Heart right ventricle (tissue), 16 donors: ENCODE measurements at regions not wholly inside any gene's neighbourhood (a gene's known extent, or its start where the extent isn't known, plus 50 kb on each side); places are given as distances from the start of the nearest gene placed in this dataset.
"Not testable (repeated sequence)": the region's sequence is repeated elsewhere in the genome, so short reads cannot be mapped to it uniquely, and the experiment has no call there.

ENCODE experiments used
- ATAC-seq, 8 donors: fragments of 200-7000 bp; cut with Tn5 transposase; one replicate each; pipeline ENCODE4 v1.9.1; 2020; ENCODE audit warnings: mild to moderate bottlenecking in 8 of 8, moderate library complexity in 8 of 8, moderate number of reproducible peaks in 1 of 8
- DNase-seq, 2 donors: peaks; one replicate each; pipeline ENCODE4 v3.0.0-alpha.2; 2020
- H3K27ac ChIP-seq, 10 donors: fragments of 200-600 bp; sonication (generic) in 2 of 10; one replicate each; pipeline versions ENCODE4 v1.5.0 to v1.8.0; 2020 to 2022; ENCODE audit warnings: mild to moderate bottlenecking in 3 of 10
- H3K27me3 ChIP-seq, 7 donors: fragments of 200-600 bp; one replicate each; pipeline ENCODE4 v1.8.0; 2021 to 2022; ENCODE audit warnings: mild to moderate bottlenecking in 2 of 7
- H3K36me3 ChIP-seq, 9 donors: fragments of 200-600 bp; sonication (generic) in 1 of 9; one replicate each; pipeline versions ENCODE4 v1.5.0 to v1.8.0; 2020 to 2022; ENCODE audit warnings: mild to moderate bottlenecking in 2 of 9
- H3K4me1 ChIP-seq, 9 donors: fragments of 200-600 bp; sonication (generic) in 1 of 9; one replicate each; pipeline versions ENCODE4 v1.5.0 to v1.8.0; 2020 to 2022; ENCODE audit warnings: mild to moderate bottlenecking in 4 of 9
- H3K4me3 ChIP-seq, 10 donors: fragments of 200-600 bp; sonication (generic) in 2 of 10; one replicate each; pipeline versions ENCODE4 v1.5.0 to v1.8.0; 2020 to 2022; ENCODE audit warnings: mild to moderate bottlenecking in 7 of 10, moderate library complexity in 2 of 10
- H3K9me3 ChIP-seq, 11 donors: fragments of 200-600 bp in 10 of 11; sonication (generic) in 2 of 11; one replicate each; pipeline versions ENCODE4 v1.5.0 to v1.8.0; 2013 to 2022; ENCODE audit warnings: mild to moderate bottlenecking in 2 of 11, control low read depth in 1 of 11, moderate library complexity in 1 of 11
- WGBS, 2 donors: extraction: QIAGEN DNeasy Blood & Tissue Kit; methylation state at CpG; one replicate each; pipeline ENCODE4 v1.1.7; 2013; ENCODE audit warnings: inconsistent platforms in 1 of 2; 5-methylcytosine and 5-hydroxymethylcytosine counted together
- intact Hi-C, 10 donors: fragments of 100-400 bp; cut with DNase I; formaldehyde crosslinking; loops; one replicate each; pipeline versions ENCODE4 v1.11.1 to v1.14.2; 2022
- TF ChIP-seq, protein P1 (sequence below), 9 donors: fragments of 200-600 bp; sonication (generic) in 2 of 9; IDR thresholded peaks; one replicate each; pipeline versions ENCODE4 v1.5.0 to v1.8.0; 2021 to 2022; ENCODE audit warnings: antibody characterized with exemption in 9 of 9, mild to moderate bottlenecking in 5 of 9, moderate library complexity in 1 of 9
- donor health status: Arrhythmogenic right ventricular cardiomyopathy.
- donor health status: ischemic (EF 13 %, LVEDD 7.1; RV severe dilation, severe dysfunction).
- donor health status: healthy with polysubstance abuse.
- donor health status: DM: no; HTN: yes; CAD: no.
- donor health status: DM: no; HTN: no; CAD: no.
- donor health status: ischemic (EF 25% LVEDD 6.9; RV normal size, moderate dysfunction).
- donor health status: ischemic (EF 25% LVEDD 5.7; RV mildly dilated, moderate dysfunction).
- donor health status: healthy.
- donor health status: DM: yes; HTN: yes; CAD: no.
- donor health status: Ischemic cardiomyopathy.
- donor health status: ischemic (EF 35%, LVEDD 5.7; RV mildly dilated, moderate dysfunction).
- donor health status: nonischemic (EF 11% LVEDD 7.7; RV severe dilation, severe dysfunction).
- donor health status: DM: yes; HTN: yes; CAD: no.
- donor health status: PGD.
- donor health status: ischemic (EF 29% LVEDD 5.4; RV normal size, mild dysfunction).
- donor health status: nonischemic (EF 23%, LVEDD 6.1; RV moderate dilation, normal function).

DNA sequence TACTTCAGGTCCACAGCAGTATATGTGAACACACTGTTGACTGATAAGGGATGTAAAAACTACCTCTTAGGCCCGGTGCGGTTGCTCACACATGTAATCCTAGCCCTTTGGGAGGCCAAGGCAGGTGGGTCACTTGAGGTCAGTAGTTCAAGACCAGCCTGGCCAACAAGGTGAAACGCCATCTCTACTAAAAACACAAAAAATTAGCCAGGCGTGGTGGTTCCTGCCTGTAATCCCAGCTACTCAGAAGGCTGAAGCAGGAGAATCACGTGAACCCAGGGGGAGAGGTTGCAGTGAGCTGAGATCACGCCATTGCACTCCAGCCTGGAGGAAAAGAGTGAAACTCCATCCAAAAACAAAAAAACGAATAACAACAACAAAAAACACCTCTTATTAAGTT lies 194.6 kb upstream of the KCNMB2 start:
- ATAC-seq: no peak
- no peaks in the 10 kb centered on the region for H3K36me3 ChIP-seq
- H3K27me3 ChIP-seq: no peaks in the 10 kb centered on the region
- no peaks in the 10 kb centered on the region for H3K9me3 ChIP-seq
- TF ChIP-seq, protein P1, sequence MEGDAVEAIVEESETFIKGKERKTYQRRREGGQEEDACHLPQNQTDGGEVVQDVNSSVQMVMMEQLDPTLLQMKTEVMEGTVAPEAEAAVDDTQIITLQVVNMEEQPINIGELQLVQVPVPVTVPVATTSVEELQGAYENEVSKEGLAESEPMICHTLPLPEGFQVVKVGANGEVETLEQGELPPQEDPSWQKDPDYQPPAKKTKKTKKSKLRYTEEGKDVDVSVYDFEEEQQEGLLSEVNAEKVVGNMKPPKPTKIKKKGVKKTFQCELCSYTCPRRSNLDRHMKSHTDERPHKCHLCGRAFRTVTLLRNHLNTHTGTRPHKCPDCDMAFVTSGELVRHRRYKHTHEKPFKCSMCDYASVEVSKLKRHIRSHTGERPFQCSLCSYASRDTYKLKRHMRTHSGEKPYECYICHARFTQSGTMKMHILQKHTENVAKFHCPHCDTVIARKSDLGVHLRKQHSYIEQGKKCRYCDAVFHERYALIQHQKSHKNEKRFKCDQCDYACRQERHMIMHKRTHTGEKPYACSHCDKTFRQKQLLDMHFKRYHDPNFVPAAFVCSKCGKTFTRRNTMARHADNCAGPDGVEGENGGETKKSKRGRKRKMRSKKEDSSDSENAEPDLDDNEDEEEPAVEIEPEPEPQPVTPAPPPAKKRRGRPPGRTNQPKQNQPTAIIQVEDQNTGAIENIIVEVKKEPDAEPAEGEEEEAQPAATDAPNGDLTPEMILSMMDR (IDR thresholded peaks at IDR 0.05): no peak
- peaks cover 0 to 14% (median 0%) of the 10 kb centered on the region in 9 donors for H3K4me1 ChIP-seq
- intact Hi-C loops: no loop called here
- DNase-seq: no peak
- 88% methylated on average over 7 of the region's 7 CpGs for WGBS, 2 donors
- H3K4me3 ChIP-seq: no peak overlapping the region
- no peak overlapping the region for H3K27ac ChIP-seq

DNA sequence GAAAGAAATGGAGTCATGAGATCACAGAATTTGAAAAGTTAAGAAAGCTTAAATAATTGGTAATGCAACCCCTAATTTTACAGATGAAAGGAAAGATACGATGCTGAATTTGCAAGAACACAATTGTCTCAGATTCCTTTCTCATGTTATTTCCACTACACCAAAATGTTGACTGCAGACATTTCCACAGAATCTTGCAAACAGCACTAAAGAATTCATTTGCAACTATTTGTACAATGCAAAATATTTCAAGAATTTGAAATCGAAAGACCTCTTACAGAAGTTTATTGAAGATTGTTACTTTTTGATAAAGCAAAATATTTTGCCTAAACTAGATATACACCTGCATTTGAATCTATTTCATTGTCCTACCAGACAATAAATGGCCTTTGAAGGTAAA lies 194.1 kb upstream of the KCNMB2 start:
- TF ChIP-seq, protein P1 (IDR thresholded peaks at IDR 0.05): no peak
- H3K9me3 ChIP-seq: no peaks in the 10 kb centered on the region
- peaks cover 0 to 14% (median 0%) of the 10 kb centered on the region in 9 donors for H3K4me1 ChIP-seq
- no peaks in the 10 kb centered on the region for H3K27me3 ChIP-seq
- H3K27ac ChIP-seq: no peak overlapping the region
- no peak overlapping the region for H3K4me3 ChIP-seq
- ATAC-seq (no peak), DNase-seq (no peak)
- WGBS, 2 donors: 61 to 70% methylated on average over 2 of the region's 2 CpGs
- intact Hi-C loops: no loop called here
- no peaks in the 10 kb centered on the region for H3K36me3 ChIP-seq

DNA sequence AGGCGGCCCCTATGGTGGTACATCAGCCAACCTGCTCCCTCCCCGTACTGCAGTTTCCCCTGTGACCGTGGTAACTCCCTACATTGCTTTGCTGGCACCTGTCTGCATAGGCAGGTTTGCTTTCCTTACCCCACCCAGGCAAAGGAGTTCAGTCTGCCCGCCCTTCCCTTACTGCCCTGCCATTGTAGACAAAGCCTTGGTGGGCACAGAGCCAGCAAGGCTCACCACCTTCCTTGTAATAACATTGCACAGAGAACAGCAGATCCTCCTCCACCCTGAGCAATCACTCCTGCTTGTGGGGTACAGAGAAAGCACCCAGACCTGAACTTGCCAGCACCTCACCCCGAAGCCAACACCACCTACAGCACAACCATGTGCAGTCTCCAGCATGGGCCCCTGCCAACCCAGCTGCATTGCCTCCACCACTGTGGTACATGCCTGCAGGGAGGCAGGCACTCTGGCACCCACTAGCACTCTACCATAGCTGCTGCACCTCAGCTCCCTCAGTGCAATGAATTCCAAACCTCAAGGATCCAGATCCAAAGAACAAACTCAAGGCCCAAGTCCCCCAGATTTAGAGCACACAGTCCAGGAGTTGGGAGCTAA lies 192.7 kb upstream of the KCNMB2 start:
- H3K27ac ChIP-seq: no peak overlapping the region
- H3K4me3 ChIP-seq: no peak overlapping the region
- H3K9me3 ChIP-seq: no peaks in the 10 kb centered on the region
- peaks cover 0 to 14% (median 0%) of the 10 kb centered on the region in 9 donors for H3K4me1 ChIP-seq
- H3K27me3 ChIP-seq: no peaks in the 10 kb centered on the region
- 95 to 97% methylated on average over 5 of the region's 5 CpGs for WGBS, 2 donors
- DNase-seq: no peak
- TF ChIP-seq, protein P1 (IDR thresholded peaks at IDR 0.05): no peak
- peak in 1 of 8 donors; percentile 22 for ATAC-seq
- intact Hi-C loops: no loop called here
- H3K36me3 ChIP-seq: no peaks in the 10 kb centered on the region

DNA sequence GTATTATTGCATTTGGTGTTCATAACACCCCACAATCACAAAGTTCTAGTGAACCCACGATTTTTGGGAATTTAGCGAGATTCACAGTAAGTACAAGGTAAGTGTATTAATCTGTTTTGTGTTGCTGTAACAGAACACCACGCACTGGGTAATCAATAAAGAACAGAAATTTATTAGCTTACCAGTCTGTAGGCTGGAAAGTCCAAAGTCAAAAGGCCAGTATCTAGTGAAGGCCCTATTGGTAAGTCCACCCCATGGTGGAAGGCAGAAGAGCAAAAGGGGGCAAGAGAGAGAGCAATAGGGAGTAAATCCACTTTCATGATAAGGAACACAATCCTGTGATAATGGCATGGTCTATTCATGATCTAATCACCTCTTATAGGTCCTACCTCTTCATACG lies 190.3 kb upstream of the KCNMB2 start:
- Histone ChIP-seq H3K27ac (no peak overlapping the region), H3K36me3 (no peaks in the 10 kb centered on the region), H3K4me1 (peaks cover 0 to 16% (median 4%) of the 10 kb centered on the region in 9 donors), H3K4me3 (no peak overlapping the region), H3K9me3 (peaks cover 0 to 6% (median 0%) of the 10 kb centered on the region in 11 donors), H3K27me3 (no peaks in the 10 kb centered on the region)
- DNase-seq (no peak), ATAC-seq (no peak)
- intact Hi-C loops: no loop called here
- TF ChIP-seq, protein P1 (IDR thresholded peaks at IDR 0.05): no peak
- 95 to 97% methylated on average over 4 of the region's 4 CpGs for WGBS, 2 donors

DNA sequence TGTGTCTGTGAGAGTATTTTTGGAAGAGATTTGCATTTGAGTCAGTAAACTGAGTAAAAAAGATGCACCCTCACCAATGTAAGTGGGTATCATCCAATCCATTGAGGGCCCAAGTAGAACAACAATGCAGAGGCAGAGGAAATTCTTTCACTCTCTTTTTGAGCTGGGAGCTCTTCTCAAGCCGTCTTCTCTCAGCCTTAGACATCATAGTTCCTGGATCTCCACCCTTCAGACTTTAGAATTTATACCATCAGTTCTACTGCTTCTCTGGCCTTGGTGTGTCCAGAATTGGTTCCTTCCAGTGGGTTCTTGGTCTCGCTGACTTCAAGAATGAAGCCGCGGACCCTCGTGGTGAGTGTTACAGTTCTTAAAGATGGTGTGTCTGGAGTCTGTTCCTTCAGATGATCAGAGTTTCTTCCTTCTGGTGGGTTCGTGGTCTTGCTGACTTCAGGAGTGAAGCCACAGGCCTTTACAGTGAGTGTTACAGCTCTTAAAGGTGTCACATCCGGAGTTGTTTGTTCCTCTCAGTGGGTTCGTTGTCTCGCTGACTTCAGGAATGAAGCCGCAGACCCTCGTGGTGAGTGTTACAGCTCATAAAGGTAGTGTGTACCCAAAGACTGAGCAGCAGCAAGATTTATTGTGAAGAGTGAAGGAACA lies 187.5 kb upstream of the KCNMB2 start:
- H3K4me1 ChIP-seq: peaks cover 0 to 27% (median 15%) of the 10 kb centered on the region in 9 donors
- H3K27me3 ChIP-seq, H3K36me3 ChIP-seq, H3K4me3 ChIP-seq, H3K9me3 ChIP-seq, H3K27ac ChIP-seq, intact Hi-C loops, ATAC-seq, DNase-seq: not testable (repeated sequence)
- 97 to 98% methylated on average over 11 of the region's 11 CpGs for WGBS, 2 donors

DNA sequence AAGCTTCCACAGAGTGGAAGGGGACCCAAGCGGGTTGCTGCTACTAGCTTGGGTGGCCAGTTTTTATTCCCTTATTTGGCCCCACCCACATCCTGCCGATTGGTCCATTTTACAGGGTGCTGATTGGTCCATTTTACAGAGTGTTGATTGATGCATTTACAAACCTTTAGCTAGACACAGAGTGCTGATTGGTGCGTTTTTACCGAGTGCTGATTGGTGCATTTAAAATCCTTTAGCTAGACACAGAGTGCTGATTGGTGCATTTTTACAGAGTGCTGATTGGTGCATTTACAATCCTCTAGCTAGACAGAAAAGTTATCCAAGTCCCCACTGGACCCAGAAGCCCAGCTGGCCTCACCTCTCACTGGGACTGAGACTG lies 187.0 kb upstream of the KCNMB2 start:
- H3K27me3 ChIP-seq, H3K27ac ChIP-seq, H3K36me3 ChIP-seq, H3K9me3 ChIP-seq, DNase-seq, intact Hi-C loops, H3K4me3 ChIP-seq, ATAC-seq: not testable (repeated sequence)
- WGBS, 2 donors: 96 to 97% methylated on average over 4 of the region's 4 CpGs
- peaks cover 0 to 27% (median 16%) of the 10 kb centered on the region in 9 donors for H3K4me1 ChIP-seq
